WTC11 (cell line): ENCODE measurements at regions not wholly inside any gene's neighbourhood (a gene's known extent, or its start where the extent isn't known, plus 50 kb on each side); places are given as distances from the start of the nearest gene placed in this dataset.

Source experiments
- ATF1 ChIP-seq: sonication (generic); formaldehyde crosslinking; IDR thresholded peaks from 2 replicates; pipeline ENCODE4 v1.8.1; 2023; ENCODE audit warnings: mild to moderate bottlenecking, moderate library complexity, missing genetic modification reagents
- CTCF ChIP-seq: fragments of 200-600 bp; IDR thresholded peaks from 2 replicates; pipeline ENCODE4 v1.8.0; 2022; ENCODE audit warnings: antibody characterized with exemption
- ERG ChIP-seq: fragments of 250-450 bp; sonication (Bioruptor Pico); IDR thresholded peaks from 2 replicates; pipeline ENCODE4 v1.8.0; 2021; ENCODE audit warnings: mild to moderate bottlenecking
- ESRRA ChIP-seq: sonication (generic); formaldehyde crosslinking; IDR thresholded peaks from 2 replicates; pipeline ENCODE4 v1.8.1; 2022; ENCODE audit warnings: mild to moderate bottlenecking, missing genetic modification reagents, borderline replicate concordance
- FOXK1 ChIP-seq: sonication (generic); formaldehyde crosslinking; IDR thresholded peaks from 2 replicates; pipeline ENCODE4 v1.8.0; 2022; ENCODE audit warnings: mild to moderate bottlenecking, moderate library complexity, missing genetic modification reagents
- NR2C2 ChIP-seq: sonication (generic); formaldehyde crosslinking; IDR thresholded peaks from 2 replicates; pipeline ENCODE4 v1.8.0; 2022; ENCODE audit warnings: mild to moderate bottlenecking, missing genetic modification reagents
- RORB ChIP-seq: fragments of 250-450 bp; sonication (Bioruptor Pico); IDR thresholded peaks from 2 replicates; pipeline ENCODE4 v1.9.0; 2021; ENCODE audit warnings: mild to moderate bottlenecking
- TCF7 ChIP-seq: sonication (generic); formaldehyde crosslinking; IDR thresholded peaks from 2 replicates; pipeline ENCODE4 v1.8.0; 2022; ENCODE audit warnings: mild to moderate bottlenecking, low read depth, missing genetic modification reagents, moderate library complexity
- ZNF121 ChIP-seq: sonication (generic); formaldehyde crosslinking; IDR thresholded peaks from 2 replicates; pipeline ENCODE4 v1.8.0; 2023; ENCODE audit warnings: missing genetic modification reagents

DNA sequence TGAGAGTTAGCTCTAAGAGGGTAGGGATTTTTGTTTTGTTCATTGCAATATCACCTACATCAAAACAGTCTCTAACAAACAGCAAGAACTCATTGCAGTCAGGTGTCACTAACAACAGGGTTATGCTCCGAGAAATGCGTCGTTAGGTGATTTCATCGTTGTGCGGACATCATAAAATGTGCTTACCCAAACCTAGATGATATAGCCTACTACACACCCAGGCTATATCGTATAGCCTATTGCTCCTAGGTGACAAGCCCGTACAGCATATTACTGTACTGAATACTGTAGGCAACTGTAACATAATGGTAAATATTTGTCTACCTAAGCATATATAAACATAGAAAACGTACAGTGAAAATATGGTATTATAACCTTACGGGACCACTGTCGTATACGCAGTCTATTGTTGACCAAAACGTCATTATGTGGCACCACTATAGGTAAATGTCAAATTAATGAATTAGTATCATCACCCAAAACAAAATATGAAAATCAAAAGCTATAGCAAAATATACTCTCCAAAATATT, 49.9 kb upstream of the TAB2 start:
- TF ChIP-seq ERG (CRISPR knock-in tag), result no peak
- no peak for TF ChIP-seq ESRRA (CRISPR knock-in tag)
- TF ChIP-seq FOXK1, result no peak
- no peak for TF ChIP-seq TCF7 (CRISPR knock-in tag)
- TF ChIP-seq ZNF121 (CRISPR knock-in tag), result no peak
- no peak for TF ChIP-seq CTCF
- no peak for TF ChIP-seq RORB (CRISPR knock-in tag)
- no peak for TF ChIP-seq NR2C2 (CRISPR knock-in tag)
- no peak for TF ChIP-seq ATF1 (CRISPR knock-in tag)
